H9 (cell line): ENCODE measurements at regions not wholly inside any gene's neighbourhood (a gene's known extent, or its start where the extent isn't known, plus 50 kb on each side); places are given as distances from the start of the nearest gene placed in this dataset.

ENCODE experiments used
- DNase-seq: peaks from one replicate; pipeline ENCODE4 v3.0.0-alpha.2; 2017
- H2AFZ ChIP-seq: one replicate; pipeline ENCODE4 v1.6.1; 2013; ENCODE audit warnings: mild to moderate bottlenecking, low read length, control low read depth, moderate library complexity
- H2AK5ac ChIP-seq: 2 replicates; pipeline ENCODE4 v1.6.1; 2013; ENCODE audit warnings: low read length, control low read depth, mixed read lengths; ENCODE audit not compliant: insufficient read length
- H2BK120ac ChIP-seq: one replicate; pipeline ENCODE4 v1.6.1; 2013; ENCODE audit warnings: low read depth, mild to moderate bottlenecking, low read length, control low read depth, inconsistent platforms; ENCODE audit not compliant: poor library complexity, severe bottlenecking
- H2BK12ac ChIP-seq: 2 replicates; pipeline ENCODE4 v1.6.1; 2013; ENCODE audit warnings: low read length, control low read depth, mixed read lengths, low read depth; ENCODE audit not compliant: insufficient read length
- H2BK15ac ChIP-seq: 2 replicates; pipeline ENCODE4 v1.6.1; 2013; ENCODE audit warnings: low read depth, low read length, control low read depth
- H2BK20ac ChIP-seq: one replicate; pipeline ENCODE4 v1.6.1; 2013; ENCODE audit warnings: low read depth, mild to moderate bottlenecking, low read length, control low read depth, inconsistent platforms; ENCODE audit not compliant: poor library complexity, severe bottlenecking
- H2BK5ac ChIP-seq: 2 replicates; pipeline ENCODE4 v1.6.1; 2013; ENCODE audit warnings: low read length, control low read depth, mixed read lengths; ENCODE audit not compliant: insufficient read length
- H3K14ac ChIP-seq: 2 replicates; pipeline ENCODE4 v1.6.1; 2013; ENCODE audit warnings: low read length, control low read depth; ENCODE audit not compliant: insufficient read depth
- H3K18ac ChIP-seq: 2 replicates; pipeline ENCODE4 v1.6.1; 2013; ENCODE audit warnings: low read depth, mild to moderate bottlenecking, mixed read lengths, low read length, control low read depth; ENCODE audit not compliant: insufficient read length
- H3K23ac ChIP-seq: 2 replicates; pipeline ENCODE4 v1.6.1; 2013; ENCODE audit warnings: low read length, control low read depth, mixed read lengths, low read depth; ENCODE audit not compliant: insufficient read length
- H3K23me2 ChIP-seq: 2 replicates; pipeline ENCODE4 v1.6.1; 2013; ENCODE audit warnings: low read depth, mild to moderate bottlenecking, mixed read lengths, low read length, control low read depth; ENCODE audit not compliant: insufficient read length, poor library complexity, severe bottlenecking
- H3K27ac ChIP-seq: 2 replicates; pipeline ENCODE4 v1.5.1; 2013; ENCODE audit warnings: low read length, control low read depth, mixed read lengths, low read depth; ENCODE audit not compliant: insufficient read length
- H3K27me3 ChIP-seq: 2 replicates; pipeline ENCODE4 v1.6.1; 2013; ENCODE audit warnings: low read length, control low read depth, inconsistent platforms; ENCODE audit not compliant: insufficient read depth
- H3K4ac ChIP-seq: 2 replicates; pipeline ENCODE4 v1.6.1; 2013; ENCODE audit warnings: low read depth, mild to moderate bottlenecking, control low read depth, inconsistent platforms, low read length, moderate library complexity
- H3K4me1 ChIP-seq: 2 replicates; pipeline ENCODE4 v1.6.1; 2013; ENCODE audit warnings: low read length, control low read depth, inconsistent platforms; ENCODE audit not compliant: insufficient read depth
- H3K4me2 ChIP-seq: 2 replicates; pipeline ENCODE4 v1.6.1; 2013; ENCODE audit warnings: low read length, control low read depth, mixed read lengths; ENCODE audit not compliant: insufficient read length, insufficient read depth
- H3K56ac ChIP-seq: 2 replicates; pipeline ENCODE4 v1.6.1; 2013; ENCODE audit warnings: low read depth, mild to moderate bottlenecking, mixed read lengths, low read length, control low read depth; ENCODE audit not compliant: insufficient read length
- H3K79me1 ChIP-seq: 2 replicates; pipeline ENCODE4 v1.6.1; 2013; ENCODE audit warnings: low read depth, mild to moderate bottlenecking, moderate library complexity, low read length, control low read depth, inconsistent platforms; ENCODE audit not compliant: insufficient read depth, poor library complexity, severe bottlenecking
- H3K79me2 ChIP-seq: 2 replicates; pipeline ENCODE4 v1.6.1; 2013; ENCODE audit warnings: low read length, control low read depth, inconsistent platforms; ENCODE audit not compliant: insufficient read depth
- H3K9ac ChIP-seq: 2 replicates; pipeline ENCODE4 v1.6.1; 2013; ENCODE audit warnings: low read length, control low read depth, mixed read lengths; ENCODE audit not compliant: insufficient read length; ENCODE audit errors: extremely low read depth
- H3K9me3 ChIP-seq: one replicate; pipeline ENCODE4 v1.6.1; 2013; ENCODE audit warnings: low read depth, low read length, inconsistent platforms; ENCODE audit not compliant: control insufficient read depth
- H3T11ph ChIP-seq: one replicate; pipeline ENCODE4 v1.6.1; 2013; ENCODE audit warnings: mild to moderate bottlenecking, low read length, control low read depth, inconsistent platforms
- H4K20me1 ChIP-seq: one replicate; pipeline ENCODE4 v1.6.1; 2013; ENCODE audit not compliant: control insufficient read depth, insufficient read length, insufficient read depth
- H4K5ac ChIP-seq: 2 replicates; pipeline ENCODE4 v1.6.1; 2013; ENCODE audit warnings: low read depth, mild to moderate bottlenecking, mixed read lengths, low read length, control low read depth; ENCODE audit not compliant: insufficient read length
- H4K8ac ChIP-seq: replicated peaks from 2 replicates; pipeline ENCODE4 v1.6.1; 2013; ENCODE audit warnings: low read length, control low read depth, mixed read lengths, low read depth; ENCODE audit not compliant: insufficient read length
- H4K91ac ChIP-seq: 2 replicates; pipeline ENCODE4 v1.6.1; 2013; ENCODE audit warnings: low read depth, mild to moderate bottlenecking, moderate library complexity, mixed read lengths, low read length, control low read depth; ENCODE audit not compliant: insufficient read length
- H3K27ac Mint-ChIP-seq, 3 experiments: 2 replicates in 2 of 3; 3 replicates in 1 of 3; pipeline ENCODE4 v1.8.0; 2020 to 2021; ENCODE audit warnings: mixed read lengths in 3 of 3, mild to moderate bottlenecking in 1 of 3, moderate library complexity in 1 of 3
- H3K27me3 Mint-ChIP-seq: 2 replicates; pipeline ENCODE4 v1.8.0; 2021; ENCODE audit warnings: low read depth, mild to moderate bottlenecking, moderate library complexity, mixed read lengths
- H3K36me3 Mint-ChIP-seq, 3 experiments: 2 replicates in 2 of 3; 3 replicates in 1 of 3; pipeline ENCODE4 v1.8.0; 2020 to 2021; ENCODE audit warnings: low read depth in 3 of 3, mixed read lengths in 3 of 3; ENCODE audit not compliant: insufficient read depth in 1 of 3
- H3K4me1 Mint-ChIP-seq, 2 experiments: 2 replicates each; pipeline ENCODE4 v1.8.0; 2020; ENCODE audit warnings: mixed read lengths in 2 of 2
- H3K4me3 Mint-ChIP-seq, 2 experiments: 2 replicates in 1 of 2; 3 replicates in 1 of 2; pipeline ENCODE4 v1.8.0; 2020 to 2021; ENCODE audit warnings: mild to moderate bottlenecking in 2 of 2, mixed read lengths in 2 of 2, moderate library complexity in 1 of 2
- H3K9me3 Mint-ChIP-seq, 2 experiments: 2 replicates in 1 of 2; 3 replicates in 1 of 2; pipeline ENCODE4 v1.8.0; 2020; ENCODE audit warnings: mild to moderate bottlenecking in 2 of 2, mixed read lengths in 2 of 2, moderate library complexity in 1 of 2
- WGBS: extraction: QIAGEN DNeasy Blood & Tissue Kit; methylation state at CpG from one replicate; pipeline ENCODE4 v1.1.7; 2013; ENCODE audit warnings: missing lambda C conversion rate, low lambda C conversion rate, mixed read lengths; ENCODE audit not compliant: insufficient read length; ENCODE audit errors: extremely low coverage; 5-methylcytosine and 5-hydroxymethylcytosine counted together
- TF ChIP-seq, protein P1 (sequence below): fragments of 200-600 bp; sonication (generic); conservative IDR thresholded peaks from 3 replicates; pipeline ENCODE4 v1.8.0; 2021; ENCODE audit warnings: antibody characterized with exemption, mild to moderate bottlenecking

DNA sequence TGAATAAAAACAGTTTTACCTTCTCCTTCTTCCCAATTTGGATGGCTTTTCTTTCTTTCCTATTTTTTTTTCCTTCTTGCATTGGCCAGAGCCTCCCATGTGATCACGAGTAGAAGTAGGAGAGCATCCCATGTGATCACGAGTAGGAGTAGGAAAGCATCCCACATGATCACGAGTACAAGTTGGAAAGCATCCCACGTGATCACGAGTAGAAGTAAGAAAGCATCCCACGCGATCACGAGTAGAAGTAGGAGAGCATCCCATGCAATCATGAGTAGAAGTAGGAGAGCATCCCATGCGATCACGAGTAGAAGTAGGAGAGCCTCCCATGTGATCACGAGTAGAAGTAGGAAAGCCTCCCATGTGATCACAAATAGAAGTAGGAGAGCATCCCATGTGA, 218.6 kb downstream of the DLL1 start:
- no peak overlapping the region for H3K27ac Mint-ChIP-seq
- H3K4me1 Mint-ChIP-seq: peaks cover 0 to 8% of the 10 kb centered on the region in 2 experiments; a peak in 1 of 4 replicates
- no peak overlapping the region for H4K91ac ChIP-seq
- no peak overlapping the region for H3K4me3 Mint-ChIP-seq
- no peaks in the 10 kb centered on the region for H4K20me1 ChIP-seq
- H4K5ac ChIP-seq: no peak overlapping the region
- peaks cover 16% of the 10 kb centered on the region for H3K27me3 Mint-ChIP-seq
- H2AK5ac ChIP-seq: no peak overlapping the region
- no peaks in the 10 kb centered on the region for H3K23me2 ChIP-seq
- H3K4me2 ChIP-seq: no peak overlapping the region
- no peak overlapping the region for H3K27ac ChIP-seq
- H2BK12ac ChIP-seq: no peak overlapping the region
- no peak overlapping the region for H2BK20ac ChIP-seq
- H3T11ph ChIP-seq: no peak overlapping the region
- no peak overlapping the region for H2BK120ac ChIP-seq
- no peak overlapping the region for H3K56ac ChIP-seq
- H3K4ac ChIP-seq: no peak overlapping the region
- H2BK15ac ChIP-seq: no peak overlapping the region
- H3K27me3 ChIP-seq: no peaks in the 10 kb centered on the region
- no peak overlapping the region for H4K8ac ChIP-seq
- no peak overlapping the region for H3K9ac ChIP-seq
- H3K9me3 ChIP-seq: no peaks in the 10 kb centered on the region
- no peaks in the 10 kb centered on the region for H3K79me1 ChIP-seq
- H3K9me3 Mint-ChIP-seq: peaks cover 18 to 24% of the 10 kb centered on the region in 2 experiments
- H3K79me2 ChIP-seq: no peaks in the 10 kb centered on the region
- H3K23ac ChIP-seq: no peak overlapping the region
- WGBS: no CpG with 5 or more reads among the region's 11 CpGs
- no peak overlapping the region for H2AFZ ChIP-seq
- TF ChIP-seq, protein P1, sequence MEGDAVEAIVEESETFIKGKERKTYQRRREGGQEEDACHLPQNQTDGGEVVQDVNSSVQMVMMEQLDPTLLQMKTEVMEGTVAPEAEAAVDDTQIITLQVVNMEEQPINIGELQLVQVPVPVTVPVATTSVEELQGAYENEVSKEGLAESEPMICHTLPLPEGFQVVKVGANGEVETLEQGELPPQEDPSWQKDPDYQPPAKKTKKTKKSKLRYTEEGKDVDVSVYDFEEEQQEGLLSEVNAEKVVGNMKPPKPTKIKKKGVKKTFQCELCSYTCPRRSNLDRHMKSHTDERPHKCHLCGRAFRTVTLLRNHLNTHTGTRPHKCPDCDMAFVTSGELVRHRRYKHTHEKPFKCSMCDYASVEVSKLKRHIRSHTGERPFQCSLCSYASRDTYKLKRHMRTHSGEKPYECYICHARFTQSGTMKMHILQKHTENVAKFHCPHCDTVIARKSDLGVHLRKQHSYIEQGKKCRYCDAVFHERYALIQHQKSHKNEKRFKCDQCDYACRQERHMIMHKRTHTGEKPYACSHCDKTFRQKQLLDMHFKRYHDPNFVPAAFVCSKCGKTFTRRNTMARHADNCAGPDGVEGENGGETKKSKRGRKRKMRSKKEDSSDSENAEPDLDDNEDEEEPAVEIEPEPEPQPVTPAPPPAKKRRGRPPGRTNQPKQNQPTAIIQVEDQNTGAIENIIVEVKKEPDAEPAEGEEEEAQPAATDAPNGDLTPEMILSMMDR: no peak
- H3K4me1 ChIP-seq: no peaks in the 10 kb centered on the region
- DNase-seq: no peak
- H3K14ac ChIP-seq: no peak overlapping the region
- H2BK5ac ChIP-seq: no peak overlapping the region
- no peak overlapping the region for H3K18ac ChIP-seq
- H3K36me3 Mint-ChIP-seq: peaks cover 8 to 15% (median 13%) of the 10 kb centered on the region in 3 experiments; a peak in 5 of 7 replicates
